MCF 10A (cell line): ENCODE measurements at regions not wholly inside any gene's neighbourhood (a gene's known extent, or its start where the extent isn't known, plus 50 kb on each side); places are given as distances from the start of the nearest gene placed in this dataset.

Experiments used
- BruUV-seq: library from RNA; stranded (reverse); fragments of 400-500 nt; replicated peaks from 2 replicates; lab custom pipeline; 2021; lab: Mats Ljungman, UMichigan
- CTCF ChIA-PET: fragments of 300-600 bp; sonication (Branson Sonifier 250); formaldehyde crosslinking; extraction: SDS; loops from one replicate; lab custom pipeline; 2021; ENCODE audit warnings: antibody characterized with exemption, inconsistent platforms; lab: Yijun Ruan, JAX
- POLR2A ChIA-PET: fragments of 300-600, 350-650 bp; sonication (Branson Sonifier 250); formaldehyde crosslinking; extraction: SDS; loops from one replicate; lab custom pipeline; 2020; ENCODE audit warnings: antibody characterized with exemption, inconsistent platforms; lab: Yijun Ruan, JAX
- DNase-seq: peaks from one replicate; pipeline ENCODE4 v3.0.0-alpha.2; 2018; ENCODE audit not compliant: unreplicated experiment
- H3K27ac Mint-ChIP-seq: one replicate; pipeline ENCODE4 v1.8.0; 2022; ENCODE audit warnings: mild to moderate bottlenecking, low read depth, mixed read lengths; ENCODE audit not compliant: unreplicated experiment
- H3K27me3 Mint-ChIP-seq: one replicate; pipeline ENCODE4 v1.8.0; 2022; ENCODE audit warnings: mixed read lengths; ENCODE audit not compliant: insufficient read depth, unreplicated experiment
- H3K36me3 Mint-ChIP-seq: one replicate; pipeline ENCODE4 v1.8.0; 2022; ENCODE audit warnings: mild to moderate bottlenecking, moderate library complexity, mixed read lengths; ENCODE audit not compliant: insufficient read depth, unreplicated experiment
- H3K4me1 Mint-ChIP-seq: one replicate; pipeline ENCODE4 v1.8.0; 2022; ENCODE audit warnings: mixed read lengths; ENCODE audit not compliant: insufficient read depth, unreplicated experiment
- H3K4me3 Mint-ChIP-seq: one replicate; pipeline ENCODE4 v1.8.0; 2022; ENCODE audit warnings: mild to moderate bottlenecking, moderate library complexity, mixed read lengths; ENCODE audit not compliant: unreplicated experiment
- H3K9me3 Mint-ChIP-seq: one replicate; pipeline ENCODE4 v1.8.0; 2022; ENCODE audit warnings: mixed read lengths; ENCODE audit not compliant: unreplicated experiment
- CTCF ChIP-seq: fragments of 200-600 bp; IDR thresholded peaks from one replicate; pipeline ENCODE4 v1.8.0; 2022; ENCODE audit warnings: antibody characterized with exemption, mild to moderate bottlenecking; ENCODE audit not compliant: unreplicated experiment
- intact Hi-C: fragments of 100-400 bp; cut with micrococcal nuclease; formaldehyde crosslinking; loops from 2 replicates; pipeline ENCODE4 v1.14.1; 2022

GRCh38 chr14:51398898-51399297 lies 158.9 kb downstream of the TMX1 start:
- ChIA-PET POLR2A (interaction anchor here (0.7 to 6.0 kb wide), 24 partner anchors 13 to 304 kb away, joined by 3 to 98 read pairs (median 5); partner anchors contain the start of gene FRMD6), CTCF (interaction anchor here (0.6 to 2.7 kb wide), 5 partner anchors 15 to 254 kb away, joined by 3 to 10 read pairs (median 3); partner anchors contain the start of gene FRMD6)
- BruUV-seq, result no TSS peak
- H3K4me3 Mint-ChIP-seq, result peak overlapping the region; percentile 51
- H3K4me1 Mint-ChIP-seq, result peaks cover 44% of the 10 kb centered on the region
- peaks cover 8% of the 10 kb centered on the region for H3K36me3 Mint-ChIP-seq
- DNase-seq, result peak; percentile 96
- intact Hi-C loops, result loop anchor here (2.0 to 5.0 kb wide), 3 partner anchors 43 to 254 kb away; no protein-coding TSS in a partner anchor
- no peaks in the 10 kb centered on the region for H3K9me3 Mint-ChIP-seq
- H3K27ac Mint-ChIP-seq, result peak overlapping the region; percentile 97
- H3K27me3 Mint-ChIP-seq, result no peaks in the 10 kb centered on the region
- peak; percentile 11 for TF ChIP-seq CTCF

- ChIA-PET CTCF (no interaction called here), POLR2A (interaction anchor here (0.8 to 6.0 kb wide), 8 partner anchors 15 to 252 kb away, joined by 3 to 98 read pairs (median 14); partner anchors contain the start of gene FRMD6)
- BruUV-seq, result no TSS peak
- TF ChIP-seq CTCF, result no peak
- Mint-ChIP-seq H3K27ac (peak overlapping the region; percentile 6), H3K4me1 (peaks cover 37% of the 10 kb centered on the region), H3K9me3 (peaks cover 5% of the 10 kb centered on the region), H3K27me3 (no peaks in the 10 kb centered on the region), H3K4me3 (no peak overlapping the region), H3K36me3 (peaks cover 8% of the 10 kb centered on the region)
- no peak for DNase-seq
- intact Hi-C loops, result no loop called here
These were observed 160.1 kb downstream of the TMX1 start for GRCh38 chr14:51400139-51400538.

- Mint-ChIP-seq H3K4me1 (peaks cover 25% of the 10 kb centered on the region), H3K36me3 (peaks cover 8% of the 10 kb centered on the region), H3K4me3 (no peak overlapping the region), H3K27ac (no peak overlapping the region), H3K27me3 (no peaks in the 10 kb centered on the region), H3K9me3 (peaks cover 14% of the 10 kb centered on the region)
- intact Hi-C loops, result no loop called here
- CTCF ChIA-PET, result no interaction called here
- no TSS peak for BruUV-seq
- POLR2A ChIA-PET, result interaction anchor here (0.6 kb wide), 1 partner anchor 15 kb away, joined by 4 read pairs; no protein-coding TSS in a partner anchor
- TF ChIP-seq CTCF, result no peak
- DNase-seq, result no peak
These were observed 161.2 kb downstream of the TMX1 start for GRCh38 chr14:51401272-51401671.

- BruUV-seq, result no TSS peak
- no peak overlapping the region for H3K27ac Mint-ChIP-seq
- ChIA-PET CTCF (no interaction called here), POLR2A (interaction anchor here (0.6 kb wide), 1 partner anchor 15 kb away, joined by 4 read pairs; no protein-coding TSS in a partner anchor)
- H3K4me3 Mint-ChIP-seq, result no peak overlapping the region
- intact Hi-C loops, result no loop called here
- DNase-seq, result no peak
- TF ChIP-seq CTCF, result no peak
- H3K9me3 Mint-ChIP-seq, result peaks cover 14% of the 10 kb centered on the region
- no peaks in the 10 kb centered on the region for H3K27me3 Mint-ChIP-seq
- peaks cover 21% of the 10 kb centered on the region for H3K4me1 Mint-ChIP-seq
- peaks cover 8% of the 10 kb centered on the region for H3K36me3 Mint-ChIP-seq
These were observed 161.7 kb downstream of the TMX1 start for GRCh38 chr14:51401756-51402155.
